ENCODE measurements at regions not wholly inside any gene's neighbourhood (a gene's known extent, or its start where the extent isn't known, plus 50 kb on each side); places are given as distances from the start of the nearest gene placed in this dataset.

DNA sequence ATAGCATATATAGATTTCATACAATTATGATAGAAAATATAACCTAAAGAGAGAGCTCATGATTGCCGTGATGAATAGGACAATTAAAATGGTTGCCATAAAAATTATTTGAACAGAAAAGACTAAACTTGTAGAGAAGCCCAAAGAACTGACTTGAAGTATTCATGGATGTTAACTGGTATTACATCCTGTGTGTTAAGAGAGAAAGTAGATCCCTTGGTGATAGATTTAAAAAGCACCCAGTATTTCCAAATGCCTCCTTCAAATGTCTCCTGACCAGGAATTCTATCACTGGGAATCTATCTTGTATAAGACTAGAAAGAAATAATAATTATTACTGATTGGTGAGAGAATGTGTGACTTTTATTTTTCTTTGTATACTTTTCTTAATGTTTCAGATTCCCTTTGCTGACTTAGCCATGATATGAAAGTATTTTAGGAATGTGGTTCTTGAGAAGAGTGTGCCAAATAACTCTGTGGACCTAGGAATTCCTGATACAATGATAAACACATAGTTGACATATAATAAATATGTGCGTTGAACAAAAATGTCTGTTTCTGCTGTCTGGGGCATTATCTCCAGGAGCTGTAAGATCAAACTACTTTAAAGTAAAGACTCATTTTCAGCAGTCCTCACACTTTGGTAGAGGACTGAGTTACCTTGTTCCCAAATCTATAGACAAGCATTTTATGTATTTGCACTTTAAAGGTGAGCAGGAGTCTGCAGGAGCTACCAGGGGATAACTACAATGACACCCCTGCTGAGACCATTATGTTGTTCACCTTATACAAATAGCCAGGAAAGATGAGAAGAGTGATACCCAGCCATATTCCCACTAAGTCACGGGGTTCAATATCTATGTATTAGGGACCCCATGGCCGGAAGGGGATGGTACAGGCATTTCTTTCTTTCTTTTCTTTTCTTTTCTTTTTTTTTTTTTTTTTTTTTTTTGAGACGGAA is 211.1 kb upstream of the TLE4 start:
- DNase-seq = no peak

DNA sequence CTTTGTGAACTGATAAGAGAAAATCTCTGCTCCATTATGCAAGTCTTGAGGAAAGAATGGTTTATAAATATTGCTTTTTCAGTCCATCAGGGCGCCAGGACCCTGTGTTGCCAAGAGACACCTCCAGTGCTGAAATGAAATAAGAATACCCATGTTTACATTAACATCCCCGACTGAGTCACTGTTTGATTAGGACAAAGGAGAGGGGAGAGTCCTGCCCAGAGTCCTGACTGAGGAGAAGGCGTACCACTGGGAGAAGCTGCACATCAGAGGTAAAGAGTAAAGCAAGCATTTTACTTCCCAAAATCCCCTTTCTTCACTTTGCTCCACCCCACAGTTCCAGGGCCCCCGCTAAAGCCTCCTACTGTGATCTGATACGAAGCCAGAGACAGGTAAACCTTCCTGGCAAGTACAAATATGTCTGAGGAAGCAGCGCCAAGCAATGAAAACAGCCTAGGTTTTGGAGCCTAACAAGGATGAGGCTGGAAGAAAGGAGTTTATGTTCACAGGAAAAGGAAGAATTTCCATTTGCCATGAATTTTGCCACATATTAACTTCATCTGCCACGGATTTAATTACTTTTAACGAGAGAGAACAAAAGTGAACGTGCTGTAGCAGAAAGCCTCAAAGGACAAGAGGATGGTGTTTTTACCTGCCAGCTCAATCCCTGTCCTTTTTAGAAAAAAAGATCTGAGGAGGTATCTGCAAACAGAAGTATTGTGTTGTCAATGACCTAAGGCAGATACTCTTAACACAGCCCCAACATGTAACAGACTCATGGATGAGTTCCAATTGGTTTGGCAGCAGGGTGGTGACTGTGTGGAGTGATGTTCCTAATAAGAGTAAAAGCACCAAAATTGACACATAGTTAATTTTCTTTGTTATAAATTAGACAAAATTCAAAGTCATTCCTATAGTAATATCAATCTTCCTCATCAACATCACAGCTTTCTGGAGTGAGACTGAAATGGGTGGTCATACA is 209.4 kb upstream of the TLE4 start:
- DNase-seq = no peak

DNA sequence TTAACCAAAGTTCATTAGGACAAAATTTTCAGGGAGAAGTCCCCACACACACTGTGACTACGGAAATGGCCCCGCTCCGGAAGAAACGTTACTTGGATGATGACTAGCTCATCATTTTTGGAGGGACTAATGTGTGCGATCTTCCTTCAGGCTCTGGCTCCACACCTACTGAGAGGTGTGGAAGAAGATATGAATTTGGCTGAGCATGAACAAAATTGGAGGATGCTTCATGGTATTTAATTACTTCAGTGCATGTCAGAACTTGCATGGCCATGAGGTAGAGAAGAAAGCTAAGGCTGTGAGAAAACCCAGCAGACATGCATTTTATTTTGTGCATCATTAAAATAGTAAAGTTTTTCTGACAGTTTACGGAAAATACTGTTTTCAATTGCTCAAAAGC is 202.1 kb upstream of the TLE4 start:
- no peak for DNase-seq

DNA sequence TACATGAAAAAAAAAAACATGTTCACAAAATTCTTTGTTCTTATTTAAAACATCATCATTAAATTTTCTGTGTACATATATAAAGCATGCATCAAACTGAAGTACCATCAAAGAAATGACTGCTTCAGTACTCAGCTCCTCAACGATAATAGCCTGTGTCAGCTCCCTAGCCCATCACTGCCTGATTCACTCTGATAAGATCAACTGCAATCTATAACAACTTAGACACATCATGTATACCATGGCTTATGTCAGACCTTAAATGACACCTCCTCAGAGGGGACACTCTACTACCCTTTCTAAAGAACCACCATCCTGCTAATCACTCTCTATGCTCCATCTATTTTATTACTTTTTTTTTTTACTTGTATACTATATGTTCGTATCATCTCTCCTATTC is 200.5 kb upstream of the TLE4 start:
- DNase-seq = no peak

DNA sequence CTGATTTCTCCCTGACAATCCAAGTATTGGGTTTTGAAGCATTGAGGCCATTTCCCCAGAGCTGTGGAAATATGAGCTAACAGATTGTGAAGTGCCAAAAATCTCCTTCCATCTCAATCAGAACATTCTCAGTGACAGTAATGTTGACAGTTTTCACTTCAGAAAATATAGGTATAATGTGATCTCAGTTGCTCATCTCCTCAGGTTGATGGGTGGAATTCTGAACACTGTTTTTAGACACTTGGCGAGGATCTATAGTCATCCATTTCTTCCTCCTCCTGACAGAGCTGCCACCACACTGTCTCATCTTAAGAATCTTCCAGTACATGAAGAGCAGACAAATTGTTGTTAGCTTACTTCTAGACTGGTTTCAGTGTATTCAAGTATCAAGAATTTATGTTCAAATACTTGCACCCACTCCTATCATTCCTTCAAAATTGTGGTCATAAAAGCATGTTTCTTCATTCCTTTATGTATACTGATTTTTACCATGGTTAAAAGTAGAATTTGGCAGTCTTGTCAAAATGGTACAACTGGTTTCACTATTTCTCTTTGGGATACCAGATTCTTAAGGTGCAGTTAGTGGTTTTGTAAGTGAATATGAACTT is 199.7 kb upstream of the TLE4 start:
- no peak for DNase-seq

DNA sequence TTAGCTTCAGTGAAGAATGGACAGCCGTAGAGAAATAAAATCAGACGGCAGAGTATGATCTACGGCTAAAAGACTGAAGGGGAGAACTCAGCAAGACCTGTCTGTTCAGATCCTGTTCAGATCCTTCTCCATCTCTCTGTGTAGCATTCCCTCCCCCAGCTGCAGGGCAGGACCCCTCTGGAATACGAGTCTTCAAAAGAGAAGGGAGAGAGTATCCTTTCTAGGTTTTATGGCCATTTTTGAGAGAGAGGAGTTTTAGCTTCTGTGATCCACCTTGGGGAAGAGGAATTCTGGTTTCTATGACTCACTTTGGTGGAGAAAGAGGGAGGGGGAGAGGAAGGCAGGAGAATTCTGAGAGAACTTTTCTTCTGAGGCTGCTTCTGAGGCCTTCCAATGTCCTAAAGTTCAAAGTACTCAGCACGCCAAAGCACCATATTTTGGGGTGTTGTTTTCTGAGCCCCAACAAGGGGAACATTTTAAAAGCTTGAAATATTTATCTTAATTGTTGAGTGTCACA is 194.4 kb upstream of the TLE4 start:
- no peak for DNase-seq

DNA sequence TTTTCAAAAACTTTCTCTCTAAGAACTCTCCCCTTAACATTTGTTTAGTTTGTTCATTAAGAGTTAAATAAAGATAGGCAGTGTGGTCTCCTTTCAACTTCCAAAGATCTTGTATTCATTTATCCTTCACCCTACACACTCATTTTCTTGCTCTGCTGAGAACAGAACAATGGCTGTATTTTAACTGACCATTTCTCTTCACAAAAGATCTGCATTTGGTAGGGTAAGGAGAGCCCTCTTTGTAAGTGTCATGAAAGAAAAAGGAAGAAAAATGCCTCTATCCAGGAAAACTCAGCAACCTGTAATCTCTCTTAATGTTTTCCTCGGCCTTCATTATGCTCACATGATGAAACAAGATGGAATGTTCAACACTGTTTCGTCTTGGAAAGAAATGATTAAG is 193.7 kb upstream of the TLE4 start:
- no peak for DNase-seq

DNA sequence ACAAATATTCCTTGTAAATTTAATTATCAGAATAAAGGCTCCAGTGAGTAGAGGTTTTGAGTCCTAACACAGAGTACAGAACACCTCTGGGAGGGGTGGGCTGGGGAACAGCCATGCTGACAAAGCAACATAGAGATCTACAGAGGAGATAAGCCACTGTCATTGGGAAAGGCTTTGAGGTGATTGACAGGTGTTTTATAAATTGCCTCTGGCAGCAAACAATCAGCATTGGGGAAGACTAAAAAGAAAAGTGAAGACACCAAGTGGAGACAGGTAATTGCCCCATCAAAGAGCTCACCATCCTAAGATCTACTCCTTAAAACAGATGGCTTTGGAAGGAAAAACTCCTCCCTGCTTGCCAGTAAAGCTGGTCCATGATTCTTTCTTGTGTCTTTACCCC is 189.7 kb upstream of the TLE4 start:
- DNase-seq = no peak

DNA sequence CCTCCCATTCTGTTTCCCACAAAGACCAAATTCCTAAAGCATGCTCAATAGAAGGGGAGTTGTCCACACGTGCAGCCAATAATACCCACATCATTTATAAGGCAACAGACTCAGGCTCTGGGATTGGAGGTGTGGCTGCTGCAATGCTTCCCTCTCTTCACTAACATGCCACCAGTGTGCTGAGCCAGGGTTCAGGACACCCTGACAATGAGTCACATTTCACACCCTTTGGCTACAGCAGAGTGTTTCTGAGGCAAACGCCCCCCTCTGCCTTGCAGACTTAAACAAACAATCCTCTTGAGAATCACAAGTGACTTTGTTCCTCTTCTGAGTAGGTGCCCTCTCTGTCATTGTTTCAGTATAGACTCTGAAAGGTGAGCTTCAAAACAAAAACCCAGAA is 189.3 kb upstream of the TLE4 start:
- no peak for DNase-seq

DNA sequence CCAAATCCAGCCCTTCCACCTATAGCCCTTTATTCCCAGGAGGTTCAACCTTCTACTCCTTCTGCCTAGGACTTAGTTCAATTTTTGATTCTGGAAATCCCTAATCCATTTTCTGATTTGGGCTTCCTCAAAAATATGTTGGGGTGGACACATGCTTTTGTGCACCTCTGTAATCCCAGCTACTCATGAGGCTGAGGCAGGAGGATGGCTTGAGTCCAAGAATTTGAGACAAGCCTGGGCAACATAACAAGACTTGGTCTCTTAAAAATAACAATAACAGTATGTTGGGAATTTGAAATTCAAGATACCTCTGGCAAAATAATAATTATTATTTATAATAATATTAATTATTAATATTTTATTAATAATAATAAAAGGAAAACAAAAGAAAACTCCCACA is 188.7 kb upstream of the TLE4 start:
- DNase-seq = no peak

DNA sequence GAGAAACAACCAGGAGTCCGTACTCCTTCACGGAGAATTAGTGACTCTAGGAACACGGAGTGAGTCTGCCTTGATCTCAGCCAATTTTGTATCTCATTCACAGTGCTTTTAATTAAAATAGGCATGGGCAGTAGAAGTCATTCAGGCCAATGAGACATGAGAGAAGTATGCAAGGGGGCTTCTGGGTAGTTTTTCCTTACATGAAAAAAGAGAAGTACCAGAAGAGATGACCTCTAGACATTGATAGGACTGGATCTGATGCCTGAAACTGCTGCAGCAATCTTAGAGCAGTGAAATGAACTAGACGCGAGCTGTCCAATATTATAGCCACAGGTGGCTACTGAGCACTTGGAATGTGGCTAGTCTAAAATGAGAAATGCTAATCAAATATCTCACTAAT is 187.7 kb upstream of the TLE4 start:
- no peak for DNase-seq

DNA sequence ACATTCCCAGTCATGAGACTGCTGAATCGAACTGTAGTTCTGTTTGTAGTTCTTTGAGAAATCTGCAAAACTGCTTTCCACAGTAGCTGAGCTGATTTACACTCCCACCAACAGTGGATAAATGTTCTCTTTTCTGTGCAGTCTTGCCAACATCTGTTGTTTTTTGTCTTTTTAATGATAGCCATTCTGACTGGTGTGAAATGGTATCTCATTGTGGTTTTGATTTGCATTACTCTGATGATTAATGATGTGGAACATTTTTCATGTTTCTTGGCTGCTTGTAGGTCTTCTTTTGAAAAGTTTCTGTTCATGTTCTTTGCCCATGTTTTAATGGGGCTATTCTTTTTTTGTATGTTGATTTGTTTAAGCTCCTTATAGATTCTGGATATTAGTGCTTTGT is 187.3 kb upstream of the TLE4 start:
- DNase-seq = no peak

DNA sequence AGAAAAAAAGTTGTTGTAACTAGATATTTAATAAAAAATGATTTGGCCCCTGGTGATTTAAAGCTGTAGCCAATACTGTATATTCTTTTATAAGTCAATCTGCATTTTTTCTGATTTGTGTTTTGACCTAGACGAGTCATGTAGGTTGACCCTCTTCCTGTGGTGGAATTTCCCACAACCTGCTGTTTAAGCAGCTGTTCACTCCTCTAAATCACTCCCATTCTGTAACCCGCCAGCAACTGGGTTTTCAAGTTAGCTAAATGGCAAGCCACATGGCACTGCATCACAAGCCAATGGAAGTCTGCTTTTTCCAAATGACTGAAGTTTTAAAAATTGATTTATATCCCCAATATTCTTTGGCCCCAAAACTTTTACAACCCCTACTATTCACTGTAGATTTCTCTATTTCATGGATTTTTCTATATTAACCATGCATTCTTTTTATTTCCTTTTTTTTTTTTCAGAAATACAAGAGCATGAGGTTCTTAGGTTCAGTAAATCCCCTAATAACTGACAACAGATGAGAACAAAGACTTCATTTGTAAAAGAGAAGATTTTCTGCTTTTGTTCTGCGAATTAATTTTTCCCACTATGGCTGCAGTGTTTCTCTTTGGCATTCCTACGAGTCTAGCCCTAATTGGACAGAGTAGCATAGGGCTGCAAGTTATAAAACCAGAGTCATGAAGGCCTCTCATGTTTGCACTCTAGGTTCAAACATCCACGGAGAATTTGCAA is 184.5 kb upstream of the TLE4 start:
- no peak for DNase-seq

DNA sequence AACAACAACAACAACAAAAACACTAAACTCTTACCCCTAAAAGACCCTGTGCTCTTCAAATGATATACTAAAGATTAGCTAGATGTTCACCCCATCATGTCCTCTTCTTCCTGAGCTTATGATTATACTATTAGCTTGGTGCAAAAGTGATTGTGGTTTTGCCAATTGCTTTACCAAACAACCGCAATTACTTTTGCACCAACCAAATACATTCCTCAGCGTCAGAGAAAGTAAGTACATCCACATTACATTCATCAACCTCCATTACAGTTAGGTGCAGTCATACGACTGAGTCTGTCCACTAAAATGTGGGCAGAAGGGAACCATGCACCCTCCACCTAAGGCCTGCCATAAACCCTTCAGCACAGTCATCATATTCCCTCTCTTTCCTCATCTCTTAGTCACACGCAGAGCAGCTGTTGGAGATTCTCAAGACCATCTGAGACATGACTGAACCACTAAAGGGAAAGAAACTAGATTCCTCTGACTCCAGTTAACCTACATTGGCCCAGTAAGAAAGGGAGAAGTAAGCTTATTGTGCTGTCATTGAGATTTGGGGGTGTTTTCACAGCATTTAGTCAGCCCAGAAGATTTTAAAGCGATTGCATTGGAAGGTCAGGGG is 181.6 kb upstream of the TLE4 start:
- DNase-seq = no peak

DNA sequence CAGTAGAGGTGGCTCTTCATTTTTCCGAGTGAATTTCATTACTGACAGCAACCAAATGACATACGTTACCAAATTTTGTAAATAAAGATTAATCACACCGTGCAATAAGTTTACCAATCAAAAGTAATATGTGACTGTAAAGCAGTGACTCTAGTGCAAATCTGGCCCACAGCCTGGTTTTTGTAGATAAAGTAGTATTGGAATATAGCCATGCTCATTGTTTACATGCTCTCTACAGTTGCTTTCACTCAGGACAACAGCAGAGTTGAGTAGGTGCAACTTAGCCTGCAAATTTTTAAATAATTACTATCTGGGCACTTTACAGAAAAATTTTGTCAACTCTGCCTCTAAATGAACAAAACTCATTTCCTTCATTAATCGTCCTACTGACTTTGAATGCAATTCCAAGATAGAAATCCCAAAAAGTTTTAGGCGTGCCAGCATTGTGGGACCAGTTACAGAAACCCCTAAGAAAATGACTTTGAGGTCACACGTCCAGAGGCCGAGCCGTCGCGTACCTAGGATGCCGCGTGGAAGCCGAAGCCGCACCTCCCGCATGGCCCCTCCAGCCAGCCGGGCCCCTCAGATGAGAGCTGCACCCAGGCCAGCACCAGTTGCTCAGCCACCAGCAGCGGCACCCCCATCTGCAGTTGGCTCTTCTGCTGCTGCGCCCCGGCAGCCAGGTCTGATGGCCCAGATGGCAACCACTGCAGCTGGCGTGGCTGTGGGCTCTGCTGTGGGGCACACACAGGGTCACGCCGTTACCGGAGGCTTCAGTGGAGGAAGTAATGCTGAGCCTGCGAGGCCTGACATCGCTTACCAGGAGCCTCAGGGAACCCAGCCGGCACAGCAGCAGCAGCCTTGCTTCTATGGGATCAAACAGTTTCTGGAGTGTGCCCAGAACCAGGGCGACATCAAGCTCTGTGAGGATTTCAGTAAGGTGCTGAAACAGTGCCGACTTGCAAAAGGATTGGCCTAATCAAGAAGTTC is 180.7 kb upstream of the TLE4 start:
- no peak for DNase-seq

DNA sequence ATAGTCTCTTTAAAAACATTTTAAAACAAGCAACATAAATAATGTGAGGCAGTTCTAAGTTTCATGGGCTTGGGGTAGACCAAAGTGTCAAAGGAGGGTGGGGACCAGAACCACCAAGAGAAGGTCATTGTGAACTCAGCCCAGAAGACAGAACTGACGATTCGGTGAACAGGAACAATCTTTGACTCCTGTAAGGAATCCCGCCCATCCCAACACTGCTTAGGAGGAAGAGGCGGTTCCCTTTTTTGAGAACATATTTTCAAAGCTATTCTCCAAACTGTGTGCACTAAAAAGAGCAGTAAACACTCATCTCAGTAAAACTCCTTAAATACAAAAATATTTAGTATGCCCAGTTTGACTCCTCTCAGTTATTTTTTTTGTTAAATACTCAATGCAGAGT is 176.5 kb upstream of the TLE4 start:
- DNase-seq = no peak

DNA sequence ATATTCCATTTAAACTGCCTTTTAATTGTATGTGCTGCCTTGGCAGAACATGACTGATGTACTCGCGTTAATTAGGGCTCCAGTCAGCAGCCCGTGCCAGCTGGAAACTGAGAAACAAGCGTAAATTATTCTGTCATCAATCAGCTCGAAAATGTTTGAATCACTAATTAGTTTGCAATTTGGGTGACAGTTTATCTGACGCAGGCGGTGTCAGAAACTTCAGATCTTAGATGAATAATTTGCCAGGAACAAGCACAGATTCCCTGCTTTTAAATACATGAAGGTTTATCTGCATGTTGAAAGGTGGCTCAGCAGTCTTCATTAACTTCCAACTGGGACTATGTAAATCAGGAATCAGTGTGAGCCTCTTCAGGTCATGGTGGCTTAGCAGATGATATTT is 176.0 kb upstream of the TLE4 start:
- no peak for DNase-seq

DNA sequence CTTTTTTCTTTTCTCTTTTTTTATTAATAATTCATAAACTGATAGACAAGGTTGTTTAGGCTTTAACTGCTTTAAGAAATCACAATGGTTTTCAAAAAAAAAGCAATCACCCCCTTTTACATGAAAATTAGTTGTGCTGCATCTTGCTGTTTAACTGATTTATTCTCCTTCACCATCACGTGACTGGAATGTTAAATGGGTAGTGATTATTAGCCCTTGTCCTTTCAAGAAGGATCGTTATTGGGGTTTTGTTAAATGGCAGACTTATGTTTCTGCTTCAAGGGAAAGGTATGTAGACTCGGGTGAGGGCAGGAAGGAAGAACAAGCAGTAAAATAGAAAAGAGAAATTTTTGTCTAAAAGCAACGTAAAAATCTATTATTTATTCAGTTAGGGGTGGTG is 175.6 kb upstream of the TLE4 start:
- DNase-seq = no peak

DNA sequence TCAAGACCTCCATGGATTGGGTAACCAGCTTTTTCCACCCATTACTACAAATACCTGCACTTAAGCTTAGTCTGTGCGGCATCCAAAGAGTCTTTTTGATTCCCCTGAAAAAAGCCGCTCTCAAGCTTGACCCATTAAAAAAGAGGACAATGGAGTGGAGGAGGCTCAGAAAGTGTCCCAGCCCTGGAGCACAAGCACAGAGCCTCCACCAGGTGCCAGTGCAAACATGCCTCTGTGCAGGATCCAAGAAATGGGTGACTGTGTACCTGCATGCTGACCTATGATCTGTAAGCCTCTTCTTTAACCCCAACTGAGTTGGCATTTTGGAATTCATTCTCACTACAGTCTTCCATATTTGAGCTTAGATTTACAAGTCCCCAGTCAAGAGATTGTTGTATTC is 168.3 kb upstream of the TLE4 start:
- no peak for DNase-seq

DNA sequence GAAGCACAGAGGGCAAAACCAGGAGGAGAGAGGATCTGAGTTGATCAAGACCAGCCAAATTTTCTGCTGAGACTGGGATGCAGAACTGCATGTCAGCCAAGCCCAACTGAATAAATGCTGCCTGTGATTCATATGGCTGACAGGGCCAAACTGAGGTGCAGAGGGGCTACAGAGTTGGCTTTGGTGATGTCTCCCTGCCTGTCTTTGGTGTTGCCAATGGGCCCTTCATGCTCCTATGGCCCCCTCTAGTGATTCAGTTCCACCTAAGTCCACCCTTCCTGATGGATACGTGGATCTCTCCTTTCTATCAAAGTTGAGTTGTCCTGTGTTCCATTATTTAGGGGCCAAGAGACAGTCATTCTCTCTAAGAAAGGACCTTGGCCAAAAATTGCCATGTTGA is 163.6 kb upstream of the TLE4 start:
- DNase-seq = no peak

DNA sequence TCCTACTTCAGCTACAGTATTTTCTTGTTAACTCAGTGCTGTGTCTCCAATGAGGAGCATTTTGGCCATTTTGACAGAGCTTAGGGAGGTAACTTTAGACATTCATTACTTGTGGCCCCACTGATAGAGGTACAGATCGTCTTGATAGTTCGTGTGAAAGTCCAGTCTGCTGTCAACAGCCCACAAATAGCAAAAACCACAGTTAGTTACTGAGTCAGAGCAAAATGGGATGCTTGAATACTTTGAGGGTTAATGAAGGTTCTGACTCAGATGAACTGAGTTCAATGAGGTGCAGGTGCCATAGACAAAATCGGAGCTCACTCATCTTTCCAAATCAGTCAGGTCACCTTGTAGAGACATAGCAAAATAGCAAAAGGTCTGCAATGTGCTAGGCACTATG is 163.1 kb upstream of the TLE4 start:
- DNase-seq = no peak
